Stimulated activated CD4-positive, alpha-beta T cell treated with anti-CD3 and anti-CD28 coated beads, Interleukin-15, amount 100 ng/mL, for 24 hours (primary cell): ENCODE measurements at regions not wholly inside any gene's neighbourhood (a gene's known extent, or its start where the extent isn't known, plus 50 kb on each side); places are given as distances from the start of the nearest gene placed in this dataset.

Experiments used
- DNase-seq: peaks from one replicate; pipeline ENCODE4 v3.0.0-alpha.2; 2020

GRCh38 chr11:128187377-128187776 lies 400.0 kb downstream of the ETS1 start:
- DNase-seq = no peak

- DNase-seq = no peak
Observed at GRCh38 chr11:128184981-128185380, 402.4 kb downstream of the ETS1 start.

GRCh38 chr11:128182844-128183243 lies 404.5 kb downstream of the ETS1 start:
- peak; percentile 22 for DNase-seq

- DNase-seq = no peak
Observed at GRCh38 chr11:128181984-128182383, 405.4 kb downstream of the ETS1 start.

GRCh38 chr11:128181088-128181480 lies 406.3 kb downstream of the ETS1 start:
- no peak for DNase-seq

- DNase-seq = no peak
Observed at GRCh38 chr11:128180441-128181087, 406.8 kb downstream of the ETS1 start.

GRCh38 chr11:128179512-128179911 lies 407.8 kb downstream of the ETS1 start:
- no peak for DNase-seq

GRCh38 chr11:128179039-128179438 lies 408.3 kb downstream of the ETS1 start:
- DNase-seq = no peak

GRCh38 chr11:128174465-128175291 lies 412.7 kb downstream of the ETS1 start:
- DNase-seq = no peak

- peak; percentile 92 for DNase-seq
Observed at GRCh38 chr11:128172046-128172878, 415.1 kb downstream of the ETS1 start.

GRCh38 chr11:128171506-128171905 lies 415.9 kb downstream of the ETS1 start:
- DNase-seq = no peak

GRCh38 chr11:128165572-128165971 lies 421.8 kb downstream of the ETS1 start:
- DNase-seq = no peak

- DNase-seq = no peak
Observed at GRCh38 chr11:128164080-128164741, 423.1 kb downstream of the ETS1 start.

- no peak for DNase-seq
Observed at GRCh38 chr11:128161994-128162393, 425.4 kb downstream of the ETS1 start.

GRCh38 chr11:128161436-128161835 lies 425.9 kb downstream of the ETS1 start:
- DNase-seq = no peak

- DNase-seq = no peak
Observed at GRCh38 chr11:128158860-128159259, 428.5 kb downstream of the ETS1 start.

GRCh38 chr11:128157423-128158298 lies 429.7 kb downstream of the ETS1 start:
- DNase-seq = peak; percentile 68

GRCh38 chr11:128156486-128156885 lies 430.9 kb downstream of the ETS1 start:
- no peak for DNase-seq

- no peak for DNase-seq
Observed at GRCh38 chr11:128155590-128155989, 431.8 kb downstream of the ETS1 start.

- no peak for DNase-seq
Observed at GRCh38 chr11:128153697-128154048, 433.7 kb downstream of the ETS1 start.

- DNase-seq = no peak
Observed at GRCh38 chr11:128152796-128153696, 434.3 kb downstream of the ETS1 start.
